HG03457 (cell line): ENCODE measurements at regions not wholly inside any gene's neighbourhood (a gene's known extent, or its start where the extent isn't known, plus 50 kb on each side); places are given as distances from the start of the nearest gene placed in this dataset.
"Not testable (repeated sequence)": the region's sequence is repeated elsewhere in the genome, so short reads cannot be mapped to it uniquely, and the experiment has no call there.

Source experiments
- ATAC-seq: cut with Tn5 transposase; IDR thresholded peaks from one replicate; pipeline ENCODE4 v1.9.1; 2021; ENCODE audit warnings: moderate number of reproducible peaks; ENCODE audit not compliant: unreplicated experiment

GRCh38 chr5:106306313-106307028 is 1364.3 kb downstream of the EFNA5 start:
- ATAC-seq: no peak

- no peak for ATAC-seq
These were observed 1366.8 kb downstream of the EFNA5 start for GRCh38 chr5:106303911-106304310.

GRCh38 chr5:106292654-106293053 is 1378.1 kb downstream of the EFNA5 start:
- no peak for ATAC-seq

DNA sequence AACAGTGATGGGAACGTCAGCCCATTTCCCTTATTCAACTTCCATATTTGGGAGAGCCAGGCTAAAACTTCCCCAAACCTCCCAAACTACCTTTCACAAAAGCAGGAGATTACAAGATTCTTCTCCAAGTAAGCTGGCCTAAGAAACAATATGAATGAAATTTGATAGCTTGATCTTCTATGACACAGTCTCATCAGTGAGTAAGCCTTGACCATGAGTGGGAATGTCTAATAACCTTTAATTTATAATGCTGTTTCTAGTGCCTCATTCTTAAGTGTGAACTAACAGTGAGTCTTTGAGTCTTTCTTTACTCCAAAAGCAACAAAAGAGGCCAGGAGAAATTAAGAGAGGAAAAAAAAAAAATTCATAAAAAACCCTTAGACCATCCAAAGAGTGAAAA is 1379.9 kb downstream of the EFNA5 start:
- no peak for ATAC-seq

GRCh38 chr5:106288979-106289378 is 1381.8 kb downstream of the EFNA5 start:
- ATAC-seq: no peak

- no peak for ATAC-seq
These were observed 1393.1 kb downstream of the EFNA5 start for GRCh38 chr5:106277540-106278096.

DNA sequence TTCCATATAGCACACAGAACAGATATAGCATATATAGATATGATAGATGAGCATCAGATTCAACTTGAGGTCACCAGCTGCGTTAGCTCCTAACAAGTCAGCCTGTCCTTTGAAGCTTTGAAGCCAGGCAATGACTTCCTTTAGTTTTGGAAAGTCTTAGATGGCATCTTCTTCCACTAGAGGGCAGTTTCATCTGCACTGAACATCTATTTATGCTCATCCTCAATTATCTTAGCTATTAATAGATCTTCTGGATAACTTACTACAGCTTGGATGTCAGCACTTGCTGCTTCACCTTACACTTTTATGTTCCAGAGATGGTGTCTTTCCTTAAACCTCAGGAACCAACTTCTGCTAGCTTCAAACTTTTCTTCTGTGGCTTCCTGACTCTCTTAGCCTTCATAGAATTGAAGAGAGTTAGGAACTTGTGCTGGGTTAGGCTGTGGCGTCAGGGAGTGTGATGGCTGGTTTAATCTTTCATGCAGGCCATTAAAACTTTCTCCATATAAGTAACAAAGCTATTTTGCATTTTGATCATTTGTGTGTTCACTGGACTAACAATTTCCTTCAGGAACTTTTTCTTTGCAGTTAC is 1401.4 kb downstream of the EFNA5 start:
- ATAC-seq: no peak

DNA sequence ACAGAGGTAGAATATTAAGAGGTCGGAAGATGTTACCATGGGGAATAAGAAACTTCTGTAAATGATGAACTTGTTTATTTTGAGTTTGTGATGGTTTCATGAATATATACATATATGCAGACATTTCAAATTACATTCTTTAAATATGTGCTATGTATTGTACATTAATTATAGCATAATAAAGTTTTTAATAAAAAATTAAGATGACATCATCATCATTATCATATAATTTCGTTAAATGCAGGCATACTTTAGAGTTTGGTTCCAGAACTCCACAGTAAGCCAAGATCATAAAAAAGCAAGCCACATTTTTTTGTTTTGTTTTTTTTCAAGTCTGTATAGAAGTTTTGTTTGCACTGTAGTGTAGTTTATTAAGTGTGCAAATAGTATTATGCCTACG is 1403.5 kb downstream of the EFNA5 start:
- no peak for ATAC-seq

DNA sequence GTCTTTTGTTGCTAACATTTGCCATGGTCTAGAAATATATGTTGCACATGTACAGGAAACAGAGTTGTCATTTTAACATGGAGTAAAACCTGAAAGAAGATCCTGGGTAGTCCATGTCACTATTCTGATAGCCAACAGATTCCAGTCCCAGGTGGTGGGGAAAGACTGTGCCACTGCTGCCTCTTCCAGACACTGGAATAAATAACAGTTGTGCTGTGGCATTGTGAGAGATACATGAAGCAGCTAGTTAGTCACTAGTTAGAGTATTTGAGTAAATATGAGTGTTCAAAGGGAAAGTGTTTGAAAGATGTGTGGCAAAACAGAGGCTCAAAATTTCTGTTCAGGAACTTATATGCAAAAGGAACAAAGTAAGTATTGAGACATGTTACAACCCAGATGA is 1408.3 kb downstream of the EFNA5 start:
- no peak for ATAC-seq

- ATAC-seq: not testable (repeated sequence)
These were observed 1411.2 kb downstream of the EFNA5 start for GRCh38 chr5:106259431-106260090.

DNA sequence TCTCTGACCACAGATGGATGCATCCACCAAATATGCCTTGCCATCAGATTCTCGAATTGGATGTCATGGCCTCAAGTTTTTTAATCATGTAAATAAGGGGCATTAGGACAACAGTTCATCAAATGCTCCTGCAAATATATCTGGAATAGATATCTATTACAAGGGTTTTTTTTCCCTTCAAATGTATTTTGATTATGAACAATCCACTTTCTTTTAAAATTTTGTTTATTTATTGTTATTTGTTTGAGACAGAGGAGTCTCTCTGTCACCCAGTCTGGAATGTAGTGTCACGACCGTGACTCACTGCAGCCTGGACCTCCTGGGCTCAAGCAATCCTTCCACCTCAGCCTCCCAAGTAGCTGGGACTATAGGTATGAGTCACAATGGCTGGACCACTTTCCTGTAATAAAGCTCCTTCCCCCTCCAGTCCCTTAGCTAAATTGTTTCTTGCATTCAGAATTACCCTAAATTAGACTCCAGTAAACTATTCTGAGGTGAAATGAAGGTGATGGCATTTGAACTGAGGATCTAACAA is 1412.1 kb downstream of the EFNA5 start:
- ATAC-seq: no peak

- no peak for ATAC-seq
These were observed 1416.0 kb downstream of the EFNA5 start for GRCh38 chr5:106254784-106255183.

DNA sequence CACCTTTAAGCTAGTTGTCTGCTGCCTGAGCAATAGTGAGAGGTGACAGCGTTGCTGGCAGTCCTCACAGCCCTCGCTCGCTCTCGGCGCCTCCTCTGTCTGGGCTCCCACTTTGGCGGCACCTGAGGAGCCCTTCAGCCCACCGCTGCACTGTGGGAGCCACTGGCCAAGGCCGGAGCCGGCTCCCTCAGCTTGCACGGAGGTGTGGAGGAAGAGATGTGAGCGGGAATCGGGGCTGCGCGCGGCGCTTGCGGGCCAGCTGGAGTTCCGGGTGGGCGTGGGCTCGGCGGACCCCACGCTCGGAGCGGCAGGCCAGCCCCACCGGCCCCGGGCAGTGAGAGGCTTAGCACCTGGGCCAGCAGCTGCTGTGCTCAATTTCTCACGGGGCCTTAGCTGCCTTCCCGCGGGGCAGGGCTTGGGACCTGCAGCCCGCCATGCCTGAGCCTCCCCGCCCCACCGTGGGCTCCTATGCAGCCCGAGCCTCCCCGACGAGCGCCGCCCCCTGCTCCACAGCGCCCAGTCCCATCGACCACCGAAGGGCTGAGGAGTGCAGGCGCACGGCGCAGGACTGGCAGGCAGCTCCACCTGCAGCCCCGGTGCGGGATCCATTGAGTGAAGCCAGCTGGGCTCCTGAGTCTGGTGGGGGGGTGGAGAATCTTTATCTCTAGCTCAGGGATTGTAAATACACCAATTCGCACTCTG is 1424.5 kb downstream of the EFNA5 start:
- not testable (repeated sequence) for ATAC-seq

GRCh38 chr5:106241409-106241808 is 1429.3 kb downstream of the EFNA5 start:
- ATAC-seq: no peak

DNA sequence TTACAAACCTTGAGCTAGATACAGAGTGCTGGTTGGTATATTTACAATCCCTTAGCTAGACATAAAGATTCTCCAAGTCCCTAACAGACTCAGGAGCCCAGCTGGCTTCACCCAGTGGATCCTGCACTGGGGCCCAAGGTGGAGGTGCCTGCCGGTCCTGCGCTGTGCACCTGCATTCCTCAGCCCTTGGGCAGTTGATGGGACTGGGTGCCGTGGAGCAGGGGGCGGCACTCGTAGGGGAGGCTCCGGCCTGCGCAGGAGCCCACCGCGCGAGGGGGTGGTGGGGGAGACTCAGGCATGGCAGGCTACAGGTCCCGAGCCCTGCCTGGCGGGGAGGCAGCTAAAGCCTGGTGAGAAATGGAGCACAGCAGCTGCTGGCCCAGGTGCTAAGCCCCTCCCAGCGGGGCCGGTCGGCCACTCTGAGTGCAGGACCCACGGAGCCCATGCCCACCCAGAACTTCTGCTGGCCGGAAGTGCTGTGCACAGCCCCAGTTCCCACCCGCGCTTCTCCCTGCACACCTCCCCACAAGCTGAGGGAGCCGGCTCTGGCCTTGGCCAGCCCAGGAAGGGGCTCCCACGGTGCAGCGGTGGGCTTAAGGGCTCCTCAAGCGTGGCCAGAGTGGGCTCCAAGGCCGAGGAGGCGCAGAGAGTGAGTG is 1464.7 kb downstream of the EFNA5 start:
- ATAC-seq: no peak

GRCh38 chr5:106202035-106202434 is 1468.7 kb downstream of the EFNA5 start:
- ATAC-seq: no peak

DNA sequence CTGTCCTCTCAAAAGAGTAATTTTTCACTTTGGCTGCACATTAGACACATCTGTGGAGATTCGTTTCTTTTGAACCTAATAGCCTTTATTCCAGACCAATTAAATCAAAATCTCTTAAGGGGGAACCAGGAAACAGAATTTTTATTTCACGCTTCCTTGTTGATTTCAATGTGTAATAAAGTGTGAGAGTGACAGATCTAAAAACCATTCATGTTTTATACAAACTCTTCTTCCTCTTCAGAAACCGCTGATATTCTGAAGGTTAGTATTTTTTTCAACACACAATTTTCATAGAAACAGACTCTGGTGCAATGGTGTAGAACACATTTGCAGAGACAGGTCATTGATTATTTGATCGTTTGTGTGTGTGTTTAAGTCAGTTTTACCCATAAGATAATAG is 1469.8 kb downstream of the EFNA5 start:
- ATAC-seq: no peak

GRCh38 chr5:106195679-106196474 is 1474.9 kb downstream of the EFNA5 start:
- ATAC-seq: no peak

DNA sequence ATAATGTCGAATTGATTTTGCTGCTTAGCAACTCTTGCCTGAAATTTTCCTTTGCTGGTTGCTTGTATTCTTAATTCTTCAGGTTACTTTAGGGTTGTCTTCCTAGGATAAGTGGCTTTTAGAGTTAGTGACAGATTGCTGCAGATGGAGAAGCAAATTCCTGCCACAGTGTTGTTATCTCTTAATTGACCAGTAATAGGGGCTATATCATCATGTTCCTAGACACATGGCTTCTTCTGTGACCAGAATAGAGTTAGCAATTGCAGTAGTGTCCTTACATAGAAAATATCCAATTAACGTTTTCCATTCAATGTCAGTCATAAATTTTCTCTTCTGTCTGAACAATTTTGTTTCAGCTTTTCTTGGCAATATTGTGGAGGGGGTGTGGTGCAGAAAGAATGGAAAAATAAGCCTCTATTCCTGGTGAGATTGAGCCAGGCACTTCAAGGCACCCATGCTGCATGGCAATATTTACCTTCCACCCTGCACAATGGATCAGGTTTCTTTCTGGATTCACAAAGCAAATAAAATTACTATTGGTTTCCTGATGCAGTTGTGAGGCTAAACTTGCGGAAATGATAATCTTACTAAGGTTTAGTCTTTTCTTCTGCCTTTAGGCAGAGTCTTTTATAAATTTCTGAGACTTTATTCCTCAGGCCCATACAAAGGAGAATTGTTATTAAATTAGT is 1481.5 kb downstream of the EFNA5 start:
- ATAC-seq: no peak
